SIG-M5 (cell line): ENCODE measurements at regions not wholly inside any gene's neighbourhood (a gene's known extent, or its start where the extent isn't known, plus 50 kb on each side); places are given as distances from the start of the nearest gene placed in this dataset.
A peak's percentile ranks its signal among the peaks of the same experiment; 100 is the strongest.

Experiments used
- DNase-seq: peaks from one replicate; lab custom pipeline; 2025; lab: John Stamatoyannopoulos, UW

DNA sequence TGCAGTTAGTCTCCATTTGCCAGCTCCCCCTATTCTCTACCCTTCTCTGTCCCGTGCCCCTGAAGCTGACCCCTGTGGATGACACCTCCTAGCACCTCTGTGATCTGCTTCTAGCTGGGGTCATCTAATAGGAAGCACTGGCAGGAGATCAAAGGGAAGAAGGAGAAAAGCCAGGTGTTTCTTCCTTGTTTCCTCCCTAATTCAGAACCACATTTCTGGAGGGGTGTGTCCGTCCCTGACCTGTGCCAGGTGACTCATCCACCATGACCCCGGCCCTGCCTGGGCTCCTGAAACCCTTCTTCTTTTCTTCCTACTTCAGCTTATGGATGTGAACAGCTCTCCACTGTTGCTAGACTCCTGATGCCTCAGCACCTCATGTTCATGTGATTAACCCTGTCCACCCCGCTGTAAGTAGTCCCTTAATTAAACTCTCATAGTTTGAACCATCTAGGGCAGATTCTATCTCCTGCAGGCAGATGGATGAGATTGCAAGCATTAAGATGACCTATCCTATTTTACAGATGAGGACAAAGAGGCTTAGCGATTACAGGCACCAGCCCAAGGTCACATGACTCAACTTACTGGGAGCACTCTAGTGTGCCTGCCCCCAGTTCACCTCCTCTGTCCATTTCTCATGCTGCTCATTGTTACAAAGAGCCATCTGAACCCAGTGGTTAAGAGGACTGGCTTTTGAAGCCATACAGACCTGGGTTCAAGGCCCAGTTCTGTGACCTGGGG lies 770.5 kb downstream of the MED13L start:
- DNase-seq = no peak

GRCh38 chr12:115504306-115505290 lies 772.9 kb downstream of the MED13L start:
- DNase-seq = peak; percentile 55

- no peak for DNase-seq
Measured at GRCh38 chr12:115500872-115501271, 776.6 kb downstream of the MED13L start.

- DNase-seq = no peak
Measured at GRCh38 chr12:115495300-115495699, 782.2 kb downstream of the MED13L start.

GRCh38 chr12:115492553-115492952 lies 784.9 kb downstream of the MED13L start:
- DNase-seq = no peak

- no peak for DNase-seq
Measured at GRCh38 chr12:115491511-115492250, 785.8 kb downstream of the MED13L start.

- no peak for DNase-seq
Measured at GRCh38 chr12:115489253-115489652, 788.2 kb downstream of the MED13L start.

GRCh38 chr12:115485967-115486366 lies 791.5 kb downstream of the MED13L start:
- no peak for DNase-seq

DNA sequence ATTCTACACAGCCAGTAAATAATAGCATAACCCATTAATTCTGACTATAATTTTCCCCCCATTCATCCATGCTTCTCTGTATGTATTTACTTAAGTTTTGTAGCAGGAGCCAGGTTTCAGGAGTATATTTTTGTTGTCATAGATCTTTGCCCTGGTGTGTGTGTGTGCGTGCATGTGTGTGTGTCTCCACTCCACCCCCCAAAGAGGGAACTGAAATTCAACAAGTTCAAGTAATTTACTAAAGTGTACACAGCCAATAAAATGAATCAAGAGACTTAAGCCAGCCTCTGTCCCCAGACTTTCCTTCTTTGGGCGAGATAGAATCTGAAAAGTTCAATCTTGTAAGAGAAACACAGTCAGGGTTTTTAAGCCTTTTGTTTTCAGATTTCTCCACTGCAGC lies 792.0 kb downstream of the MED13L start:
- DNase-seq = no peak

- DNase-seq = no peak
Measured at GRCh38 chr12:115482943-115483342, 794.5 kb downstream of the MED13L start.

DNA sequence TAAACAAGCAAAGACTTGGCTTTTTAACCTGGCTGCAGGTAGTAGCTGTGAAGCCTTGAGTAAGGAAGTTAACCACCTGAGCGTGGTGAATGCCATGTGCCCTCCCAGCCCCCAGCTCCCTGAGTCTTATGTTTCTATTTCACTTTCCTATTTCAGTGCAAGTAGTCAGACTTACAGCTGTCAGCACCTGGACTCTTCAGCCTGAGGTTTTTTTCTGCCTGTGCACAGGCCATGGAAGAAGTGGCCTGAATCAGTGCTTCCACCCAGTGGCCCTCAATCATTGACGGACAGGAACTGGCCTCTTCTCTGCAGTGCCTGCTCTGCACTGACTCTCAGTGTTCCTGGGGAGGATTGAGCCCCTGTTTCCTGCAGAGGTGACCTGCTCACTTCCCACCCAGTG lies 796.4 kb downstream of the MED13L start:
- no peak for DNase-seq

GRCh38 chr12:115478505-115478904 lies 794.5 kb upstream of the TBX3 start:
- no peak for DNase-seq

GRCh38 chr12:115474539-115475353 lies 790.8 kb upstream of the TBX3 start:
- no peak for DNase-seq

GRCh38 chr12:115473257-115473956 lies 789.4 kb upstream of the TBX3 start:
- DNase-seq = no peak

DNA sequence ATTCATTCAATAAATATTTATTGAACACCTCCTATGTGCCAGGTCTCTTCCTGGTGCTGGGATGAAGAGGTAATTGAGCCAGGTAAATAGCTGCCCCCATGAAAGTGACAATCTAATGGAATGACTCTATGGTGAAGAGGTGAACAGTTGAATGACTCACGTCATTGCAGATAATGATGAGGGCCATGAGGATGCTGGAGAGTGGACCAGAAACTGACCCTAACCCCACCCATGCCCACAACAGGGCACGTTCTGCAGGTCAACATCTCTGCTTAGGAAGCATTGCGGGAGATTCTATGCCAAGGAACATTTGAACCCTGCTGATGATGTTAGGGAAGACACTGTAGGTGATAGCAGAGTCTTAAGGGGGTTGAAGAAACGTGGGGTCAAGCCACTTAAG lies 788.9 kb upstream of the TBX3 start:
- no peak for DNase-seq

GRCh38 chr12:115470977-115471376 lies 787.0 kb upstream of the TBX3 start:
- no peak for DNase-seq

DNA sequence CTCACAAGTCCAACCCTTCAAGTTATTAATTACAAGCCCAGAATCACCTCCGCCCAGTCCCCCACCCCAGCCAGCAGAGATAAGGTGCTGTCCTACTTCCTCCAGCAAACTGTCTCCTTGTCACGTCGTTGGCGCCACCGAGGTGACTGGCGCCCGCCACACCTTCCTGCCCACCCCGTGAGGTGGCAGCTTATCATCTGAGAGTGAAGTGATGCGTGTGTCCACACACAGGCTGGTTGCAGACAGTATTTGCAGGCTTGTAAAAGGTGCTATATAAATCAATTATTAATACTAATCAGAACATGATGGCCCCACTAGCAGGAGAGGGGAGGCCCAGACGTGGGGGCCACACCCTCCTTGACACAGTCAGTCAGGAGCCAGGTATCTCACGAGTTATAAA lies 786.6 kb upstream of the TBX3 start:
- DNase-seq = no peak

GRCh38 chr12:115468087-115468510 lies 784.1 kb upstream of the TBX3 start:
- DNase-seq = no peak

- no peak for DNase-seq
Measured at GRCh38 chr12:115467531-115467930, 783.6 kb upstream of the TBX3 start.

DNA sequence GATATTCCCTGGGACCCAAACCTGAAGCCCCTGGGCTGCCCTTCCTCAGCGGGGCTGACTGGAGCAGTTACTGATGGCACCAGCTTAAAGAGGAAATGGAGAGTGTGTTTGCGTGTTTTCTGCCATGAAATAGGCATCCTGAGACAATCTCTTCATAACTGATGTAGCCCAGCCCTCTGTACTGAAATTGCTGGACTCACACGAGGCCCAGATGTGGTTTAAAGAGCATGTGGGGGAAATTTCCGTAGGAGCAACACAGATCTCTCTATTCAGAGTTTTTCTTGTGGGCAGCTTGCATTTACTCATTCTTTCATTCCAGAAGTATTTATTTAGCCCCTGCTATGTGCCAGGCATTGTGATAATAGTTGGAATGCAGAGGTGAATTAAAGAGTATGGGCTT lies 782.1 kb upstream of the TBX3 start:
- DNase-seq = no peak

DNA sequence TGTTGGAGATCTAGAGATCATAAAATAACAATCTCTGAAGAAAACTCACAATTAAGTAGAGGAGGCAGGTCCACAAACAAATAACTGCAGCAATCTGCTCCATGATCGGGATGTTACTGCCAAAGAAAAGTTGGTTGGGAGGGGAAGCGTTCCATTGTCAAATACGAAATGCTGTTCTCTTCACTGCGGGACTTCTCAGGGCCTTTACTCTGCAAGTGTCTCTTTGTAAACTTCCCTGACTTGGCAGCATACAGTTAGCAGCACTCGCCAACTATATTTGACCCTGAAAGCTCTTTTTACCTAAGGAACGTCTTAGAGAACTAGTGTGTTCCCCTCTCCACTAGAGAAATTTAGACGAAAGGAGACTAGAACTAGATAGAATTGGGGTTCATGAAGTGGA lies 780.7 kb upstream of the TBX3 start:
- no peak for DNase-seq
